GM18867 (cell line): ENCODE measurements at regions not wholly inside any gene's neighbourhood (a gene's known extent, or its start where the extent isn't known, plus 50 kb on each side); places are given as distances from the start of the nearest gene placed in this dataset.
A peak's percentile ranks its signal among the peaks of the same experiment; 100 is the strongest.

Experiments
- ATAC-seq: cut with Tn5 transposase; IDR thresholded peaks from one replicate; pipeline ENCODE4 v1.9.1; 2021; ENCODE audit warnings: mild to moderate bottlenecking, moderate library complexity; ENCODE audit not compliant: unreplicated experiment

DNA sequence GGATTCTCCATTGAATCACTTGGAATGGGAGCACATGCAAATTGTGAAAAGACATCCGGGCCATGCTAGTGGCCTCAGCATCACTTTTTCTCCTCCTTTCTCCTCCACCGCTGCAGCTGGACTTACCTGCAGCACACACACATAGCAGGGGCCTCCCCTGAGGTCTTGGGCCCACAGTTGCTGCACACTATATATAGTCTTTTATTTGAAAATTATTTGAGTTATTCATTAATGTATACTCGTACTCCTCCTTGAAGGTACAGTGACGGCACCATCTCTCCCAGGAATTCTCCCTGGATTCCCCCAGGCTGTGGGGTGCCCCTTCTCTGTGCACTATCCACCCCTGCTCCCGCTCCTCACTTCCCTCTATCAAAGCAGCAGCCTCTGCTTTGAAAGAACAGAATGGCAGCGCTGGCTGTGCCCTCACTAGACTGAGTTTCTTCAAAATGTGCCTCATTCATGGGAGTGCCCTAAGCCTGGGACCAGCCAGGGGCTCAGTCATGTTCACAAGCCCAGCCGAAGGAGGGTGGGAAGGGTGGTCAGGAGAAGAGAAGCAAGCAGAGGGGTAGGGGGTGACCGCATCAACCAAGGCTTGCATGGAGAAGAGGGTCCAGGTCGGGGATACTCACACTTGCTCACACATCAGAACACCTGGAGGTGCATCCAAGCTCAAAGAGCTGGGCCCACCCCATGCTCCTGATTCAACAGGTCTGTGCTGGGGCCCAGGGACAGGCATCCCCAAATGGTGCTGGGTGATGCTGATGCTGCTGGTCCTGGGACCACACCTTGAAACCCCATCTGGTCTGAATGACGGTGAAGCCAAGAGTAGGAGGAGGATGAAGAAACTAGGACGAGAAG is 156.2 kb upstream of the ZMIZ1 start:
- no peak for ATAC-seq

DNA sequence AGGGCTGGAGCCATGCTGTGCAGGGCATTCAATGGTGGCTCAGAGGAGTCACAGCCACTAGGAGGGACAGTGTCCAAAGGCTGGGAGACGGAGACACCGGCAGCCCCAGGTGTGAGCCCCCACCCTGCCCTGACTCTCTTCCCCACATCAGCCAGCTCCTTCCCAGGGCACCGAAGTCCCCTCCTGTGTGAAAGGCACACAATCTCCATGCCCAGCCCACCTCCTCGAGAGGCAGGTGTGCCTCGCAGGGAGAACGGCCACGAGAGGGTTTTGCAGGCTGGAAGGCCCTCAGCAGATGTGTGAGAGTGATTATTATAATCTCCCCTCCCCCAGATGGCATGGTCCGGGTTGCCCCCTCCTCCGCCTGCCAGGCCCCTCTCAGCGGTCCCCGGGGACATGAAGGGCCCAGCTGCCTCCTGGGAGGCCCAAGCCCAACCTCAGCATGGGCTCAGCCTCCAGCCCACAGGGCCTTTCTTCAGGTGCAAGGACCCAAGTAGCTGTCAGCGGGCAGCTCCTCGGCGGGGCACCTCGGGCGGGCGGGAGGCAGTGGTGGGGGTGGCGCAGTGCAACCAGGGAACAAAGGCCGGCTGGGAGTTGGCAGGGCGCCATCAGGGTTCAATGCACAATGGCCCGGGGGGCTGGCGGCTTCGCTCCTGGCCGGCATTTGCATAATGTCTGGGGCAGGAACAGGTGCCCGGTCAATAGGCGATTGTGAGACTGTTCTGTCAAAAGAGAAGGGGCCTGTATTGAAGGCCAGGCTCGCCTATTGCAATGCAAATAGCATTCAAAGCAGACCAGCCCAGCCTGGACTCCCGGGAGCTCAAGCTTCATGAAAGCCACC is 155.3 kb upstream of the ZMIZ1 start:
- peak; percentile 44 for ATAC-seq

DNA sequence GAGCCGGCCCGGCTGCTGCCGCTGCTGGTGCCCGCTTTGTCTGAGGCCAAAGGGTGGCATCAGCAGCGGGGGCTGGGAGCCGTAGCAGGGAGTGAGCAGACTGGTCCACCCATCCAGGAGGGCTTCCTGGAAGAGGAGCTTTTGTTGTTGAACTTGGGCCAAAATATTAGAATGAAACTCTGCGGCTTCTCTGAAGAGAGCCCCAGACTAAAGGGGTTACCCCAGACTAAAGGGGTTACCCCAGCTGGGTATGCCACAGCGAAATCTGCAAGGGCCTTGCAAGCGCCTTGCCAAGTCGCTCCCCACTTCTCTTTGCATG is 154.7 kb upstream of the ZMIZ1 start:
- ATAC-seq = peak; percentile 22

GRCh38 chr10:78914502-78915189 is 154.1 kb upstream of the ZMIZ1 start:
- no peak for ATAC-seq

DNA sequence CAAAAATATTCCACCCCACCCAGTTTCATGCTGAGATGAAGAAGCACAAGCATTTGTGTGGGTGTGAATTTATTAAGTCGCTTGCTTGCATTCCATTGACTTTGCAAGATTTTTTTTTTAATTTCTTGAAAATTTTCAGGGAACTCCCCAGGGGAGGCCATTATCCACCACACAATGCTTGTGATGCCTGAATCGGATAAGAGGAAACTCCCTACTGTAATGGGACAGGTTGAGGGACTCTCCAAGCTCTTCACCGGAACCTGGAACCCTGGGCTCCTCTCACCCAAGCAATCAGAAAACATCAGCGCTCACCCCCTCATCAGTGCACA is 153.6 kb upstream of the ZMIZ1 start:
- no peak for ATAC-seq

GRCh38 chr10:78916227-78916626 is 152.5 kb upstream of the ZMIZ1 start:
- ATAC-seq = no peak

DNA sequence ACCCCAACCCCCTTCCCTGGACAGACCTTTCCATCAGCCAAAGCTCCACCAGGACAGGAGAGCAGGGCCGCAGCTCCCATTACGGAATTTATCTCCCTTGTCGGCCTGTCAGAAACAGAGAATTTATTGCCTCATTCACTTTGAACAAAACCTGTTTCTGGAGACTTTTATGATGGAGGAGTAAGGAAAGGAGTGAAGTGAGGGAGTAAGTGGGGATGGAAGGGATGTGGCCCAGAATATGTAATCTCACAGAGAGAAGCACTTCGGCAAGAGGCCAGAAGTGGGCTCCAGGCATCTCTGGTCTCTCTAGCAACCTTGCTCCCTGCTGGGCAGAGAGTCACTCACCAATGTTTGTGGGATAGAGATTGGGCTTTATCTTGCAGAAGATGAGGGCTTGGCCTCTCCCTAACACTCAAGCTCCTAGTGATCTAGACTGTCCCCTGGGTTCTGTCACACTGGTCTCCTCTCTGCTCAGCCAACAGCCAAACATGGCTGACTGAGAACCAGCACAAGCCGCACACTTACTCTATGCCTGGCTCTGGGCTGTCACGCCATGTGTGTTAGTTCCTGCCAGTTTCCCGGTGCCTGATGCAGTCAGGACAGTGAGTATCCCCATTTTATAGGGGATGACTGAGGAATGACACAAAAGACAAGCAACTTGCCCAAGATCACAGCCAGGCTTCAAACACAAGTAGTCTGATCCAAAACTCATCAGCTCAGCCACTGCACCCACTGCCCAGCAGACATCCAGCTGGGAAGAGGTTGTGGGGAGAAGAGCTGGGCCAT is 149.4 kb upstream of the ZMIZ1 start:
- no peak for ATAC-seq

GRCh38 chr10:78920011-78920410 is 148.8 kb upstream of the ZMIZ1 start:
- ATAC-seq = no peak

- ATAC-seq = no peak
Measured at GRCh38 chr10:78921895-78922294, 146.9 kb upstream of the ZMIZ1 start.

DNA sequence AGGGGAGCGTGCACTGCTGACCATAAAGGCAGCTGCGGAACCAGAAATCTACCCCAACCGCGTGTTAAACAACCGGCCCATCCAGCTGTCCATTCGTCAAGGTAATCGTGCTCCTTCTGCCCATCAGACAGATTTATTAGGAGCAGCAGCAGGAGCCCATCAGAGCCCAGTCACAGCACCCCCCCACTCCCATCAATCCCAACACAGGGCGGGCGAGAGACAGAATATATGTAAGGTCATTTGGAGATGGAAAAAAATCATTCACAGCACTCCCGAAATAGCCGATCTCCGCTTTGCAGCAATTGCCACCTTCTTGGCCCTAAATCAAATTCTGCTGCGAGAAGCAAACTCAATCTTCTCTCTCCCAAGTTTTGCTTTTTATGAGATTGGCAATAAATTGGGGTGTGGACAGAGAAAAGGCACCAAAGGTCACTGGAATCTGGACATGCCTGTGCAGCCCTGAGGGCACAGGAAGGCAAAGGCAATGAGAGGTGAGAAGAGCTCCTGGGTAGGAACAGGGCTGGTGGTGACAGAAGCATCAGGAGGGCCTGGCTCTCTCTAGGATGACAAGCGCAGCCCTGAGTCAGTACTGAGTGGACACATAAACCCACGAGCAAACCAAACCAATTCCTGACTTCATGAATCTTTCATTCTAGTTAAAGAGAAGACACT is 145.0 kb upstream of the ZMIZ1 start:
- no peak for ATAC-seq

DNA sequence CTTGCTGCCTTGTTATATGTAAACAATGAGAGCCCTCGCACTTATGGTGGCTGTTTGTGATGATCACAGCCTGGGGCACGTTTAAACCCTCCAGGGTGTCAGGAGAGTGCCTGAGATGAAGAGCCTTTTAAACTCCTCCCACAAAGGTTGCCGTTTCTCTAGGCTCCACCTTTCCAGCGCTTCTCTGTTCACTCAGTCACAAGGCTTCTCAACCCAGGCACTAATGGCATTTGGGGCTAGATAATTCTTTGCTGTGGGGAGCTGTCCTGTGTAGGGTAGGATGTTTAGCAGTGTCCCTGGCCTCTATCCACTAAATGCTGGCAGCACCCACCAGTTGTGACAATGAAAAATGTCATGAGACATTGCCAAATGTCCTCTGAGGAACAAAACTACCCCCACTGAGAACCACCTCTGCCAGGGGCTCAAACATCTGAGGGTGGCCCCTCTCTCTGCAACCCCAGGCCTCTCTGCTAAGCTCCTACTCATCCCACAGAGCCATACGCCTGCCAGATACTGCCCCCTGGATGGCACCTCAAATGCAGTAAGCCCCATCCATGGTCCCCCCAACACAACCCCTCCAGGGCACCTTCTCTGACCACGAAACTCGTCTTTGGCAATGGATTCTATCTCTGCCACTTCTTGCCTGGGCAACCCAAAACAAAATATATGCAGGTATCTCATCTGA is 144.3 kb upstream of the ZMIZ1 start:
- ATAC-seq = no peak

DNA sequence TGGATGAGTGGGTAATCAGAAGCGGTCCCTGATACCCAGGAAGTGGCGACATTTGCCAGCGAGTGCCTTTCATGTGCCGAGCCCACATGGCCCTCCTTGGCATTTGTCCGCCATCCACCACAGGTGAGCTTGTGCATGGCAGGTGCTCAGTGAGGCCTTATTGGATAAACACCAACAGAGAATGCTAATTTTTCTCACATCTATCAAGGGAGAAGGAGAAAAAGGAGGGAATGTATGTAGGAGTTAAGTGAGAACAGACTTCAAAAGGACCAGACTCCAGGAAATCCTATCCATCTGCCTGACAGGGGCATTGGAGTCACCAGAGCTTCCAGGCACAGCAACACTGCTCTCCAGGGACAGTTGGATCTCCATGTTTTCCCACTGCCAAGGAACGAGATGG is 143.5 kb upstream of the ZMIZ1 start:
- ATAC-seq = no peak

GRCh38 chr10:78925800-78926319 is 142.9 kb upstream of the ZMIZ1 start:
- no peak for ATAC-seq

DNA sequence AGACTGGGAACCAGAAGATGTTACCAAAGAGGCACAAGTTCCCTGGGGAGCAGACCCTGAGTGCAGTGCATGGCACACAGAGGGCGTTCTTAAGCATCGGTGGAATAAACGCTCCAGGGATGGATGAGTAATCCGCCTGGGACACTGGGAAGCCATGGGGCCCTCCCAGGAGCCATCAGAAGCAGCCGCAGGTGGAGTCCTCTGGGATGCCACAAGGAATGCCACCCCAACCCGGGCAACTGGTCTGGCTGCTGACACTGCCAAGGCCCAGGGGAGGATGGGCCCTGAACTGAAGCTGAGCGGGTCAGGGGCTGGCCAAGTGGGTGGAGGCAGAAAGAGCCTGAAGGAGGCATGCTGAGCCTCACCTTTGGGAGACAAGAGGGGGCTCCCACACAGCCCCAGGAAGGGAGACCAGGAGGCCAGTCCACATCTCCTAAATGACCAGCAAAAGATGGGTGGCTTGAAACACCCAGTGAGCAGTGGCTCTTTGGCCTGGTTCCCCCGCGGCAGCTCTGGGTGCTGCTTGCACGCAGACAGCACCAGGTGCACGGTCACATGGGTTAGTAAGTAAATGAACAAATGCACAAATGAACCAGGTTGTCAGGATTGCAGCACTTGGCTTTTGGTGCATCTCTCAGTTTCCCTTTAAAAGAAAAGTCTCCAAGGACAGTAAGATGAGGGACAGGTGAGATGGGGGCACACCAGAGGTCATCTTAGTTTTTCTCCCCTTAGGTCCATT is 141.3 kb upstream of the ZMIZ1 start:
- ATAC-seq = no peak

DNA sequence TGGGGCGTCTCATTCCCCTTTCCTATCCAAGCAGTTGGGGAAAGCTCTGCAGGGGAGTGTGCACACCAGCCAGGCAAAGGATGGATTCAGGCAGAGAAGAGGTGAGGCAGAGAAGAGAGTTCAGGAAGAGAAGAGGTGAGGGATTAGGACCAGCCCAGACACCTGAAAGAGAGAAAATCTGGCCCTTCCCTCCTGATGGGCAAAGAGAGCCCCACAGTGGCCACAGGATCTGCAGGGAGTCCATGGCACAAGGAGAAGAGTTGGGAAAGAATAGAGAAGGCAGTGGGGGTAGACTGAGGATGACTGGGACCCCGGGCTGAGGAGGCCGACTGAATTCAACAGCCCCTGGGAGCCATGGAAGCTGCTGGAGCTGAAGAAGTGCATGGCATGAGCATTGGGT is 140.4 kb upstream of the ZMIZ1 start:
- no peak for ATAC-seq

- ATAC-seq = no peak
Measured at GRCh38 chr10:78929541-78929940, 139.2 kb upstream of the ZMIZ1 start.

GRCh38 chr10:78931321-78932053 is 137.3 kb upstream of the ZMIZ1 start:
- ATAC-seq = no peak

GRCh38 chr10:78932054-78932386 is 136.7 kb upstream of the ZMIZ1 start:
- no peak for ATAC-seq
